DND-41 (cell line): ENCODE measurements at regions not wholly inside any gene's neighbourhood (a gene's known extent, or its start where the extent isn't known, plus 50 kb on each side); places are given as distances from the start of the nearest gene placed in this dataset.

Experiments
- ATAC-seq: fragments of 200-7000 bp; cut with Tn5 transposase; 3 replicates; pipeline ENCODE4 v1.9.1; 2021; ENCODE audit warnings: low read depth; ENCODE audit not compliant: insufficient read depth
- DNase-seq: peaks from one replicate; pipeline ENCODE4 v3.0.0-alpha.2; 2020
- H2AFZ ChIP-seq: 2 replicates; pipeline ENCODE4 v1.6.0; 2012; ENCODE audit warnings: low read depth, low read length
- H3K27ac ChIP-seq: 2 replicates; pipeline ENCODE4 v1.5.1; 2012; ENCODE audit warnings: low read length, inconsistent platforms
- H3K27me3 ChIP-seq: fragments of 200-600 bp; sonication (generic); 2 replicates; pipeline ENCODE4 v1.6.0; 2012; ENCODE audit warnings: low read length, mild to moderate bottlenecking, inconsistent platforms; ENCODE audit not compliant: insufficient read depth, poor library complexity
- H3K36me3 ChIP-seq: 2 replicates; pipeline ENCODE4 v1.5.1; 2012; ENCODE audit warnings: low read length, inconsistent platforms; ENCODE audit not compliant: insufficient read depth
- H3K4me1 ChIP-seq: 2 replicates; pipeline ENCODE4 v1.5.1; 2012; ENCODE audit warnings: mild to moderate bottlenecking, low read length; ENCODE audit not compliant: insufficient read depth
- H3K4me2 ChIP-seq: 2 replicates; pipeline ENCODE4 v1.6.0; 2012; ENCODE audit warnings: mild to moderate bottlenecking, moderate library complexity, low read length, inconsistent platforms; ENCODE audit not compliant: insufficient read depth
- H3K4me3 ChIP-seq, 2 experiments: fragments of 200-600 bp in 1 of 2; shearing (Covaris generic) in 1 of 2; 2 replicates each; pipeline ENCODE4 v1.5.1; 2012 to 2016; ENCODE audit warnings: inconsistent platforms in 2 of 2, low read length in 2 of 2, mild to moderate bottlenecking in 2 of 2, low read depth in 1 of 2, moderate library complexity in 1 of 2
- H3K79me2 ChIP-seq: 2 replicates; pipeline ENCODE4 v1.6.0; 2012; ENCODE audit warnings: low read length, inconsistent platforms; ENCODE audit not compliant: insufficient read depth
- H3K9ac ChIP-seq: 2 replicates; pipeline ENCODE4 v1.6.0; 2012; ENCODE audit warnings: low read depth, mild to moderate bottlenecking, inconsistent platforms, low read length, moderate library complexity
- H3K9me3 ChIP-seq: 2 replicates; pipeline ENCODE4 v1.5.1; 2012; ENCODE audit warnings: low read length, moderate library complexity, mild to moderate bottlenecking, inconsistent platforms; ENCODE audit not compliant: insufficient read depth, severe bottlenecking
- H4K20me1 ChIP-seq: 2 replicates; pipeline ENCODE4 v1.6.0; 2012; ENCODE audit warnings: low read length; ENCODE audit not compliant: insufficient read depth
- CTCF ChIP-seq: IDR thresholded peaks from 2 replicates; pipeline ENCODE4 v1.5.1; 2012; ENCODE audit warnings: borderline replicate concordance, low read length, moderate library complexity, mild to moderate bottlenecking; ENCODE audit not compliant: poor library complexity, severe bottlenecking; ENCODE audit errors: extremely low read depth
- EZH2 ChIP-seq: IDR thresholded peaks from 3 replicates; pipeline ENCODE4 v1.6.1; 2012; ENCODE audit warnings: borderline replicate concordance, low read depth, mild to moderate bottlenecking, moderate library complexity, low read length, inconsistent platforms; ENCODE audit not compliant: severe bottlenecking

GRCh38 chr2:118738524-118739308, 108.7 kb downstream of the EN1 start:
- DNase-seq = no peak

GRCh38 chr2:118738106-118738505, 109.3 kb downstream of the EN1 start:
- ATAC-seq (no peak), DNase-seq (no peak)
- no peaks in the 10 kb centered on the region for H3K4me1 ChIP-seq
- H3K27ac ChIP-seq = no peak overlapping the region
- no peak overlapping the region for H2AFZ ChIP-seq
- no peaks in the 10 kb centered on the region for H3K79me2 ChIP-seq
- no peak overlapping the region for H3K4me3 ChIP-seq
- H3K9me3 ChIP-seq = no peaks in the 10 kb centered on the region
- H3K9ac ChIP-seq = no peak overlapping the region
- peaks cover 2% of the 10 kb centered on the region for H3K27me3 ChIP-seq
- H4K20me1 ChIP-seq = no peaks in the 10 kb centered on the region
- TF ChIP-seq EZH2 (no peak), CTCF (no peak)
- no peaks in the 10 kb centered on the region for H3K36me3 ChIP-seq
- H3K4me2 ChIP-seq = no peak overlapping the region

More at GRCh38 chr2:118738524-118739308, 108.7 kb downstream of the EN1 start:
- no peaks in the 10 kb centered on the region for H3K4me1 ChIP-seq
- H3K4me2 ChIP-seq = no peak overlapping the region
- H3K4me3 ChIP-seq = no peak overlapping the region
- H2AFZ ChIP-seq = no peak overlapping the region
- H3K9me3 ChIP-seq = no peaks in the 10 kb centered on the region
- no peaks in the 10 kb centered on the region for H4K20me1 ChIP-seq
- no peak overlapping the region for H3K9ac ChIP-seq
- H3K36me3 ChIP-seq = no peaks in the 10 kb centered on the region
- no peak overlapping the region for H3K27ac ChIP-seq
- H3K27me3 ChIP-seq = peaks cover 2% of the 10 kb centered on the region
- ATAC-seq = no peak
- no peaks in the 10 kb centered on the region for H3K79me2 ChIP-seq
- TF ChIP-seq CTCF = no peak
- no peak for TF ChIP-seq EZH2

- Histone ChIP-seq H3K4me3 (no peak overlapping the region), H3K4me2 (no peak overlapping the region), H4K20me1 (no peaks in the 10 kb centered on the region), H2AFZ (no peak overlapping the region), H3K27ac (no peak overlapping the region), H3K27me3 (peaks cover 2% of the 10 kb centered on the region), H3K9ac (no peak overlapping the region), H3K79me2 (no peaks in the 10 kb centered on the region), H3K36me3 (no peaks in the 10 kb centered on the region), H3K4me1 (no peaks in the 10 kb centered on the region), H3K9me3 (no peaks in the 10 kb centered on the region)
- DNase-seq (no peak), ATAC-seq (no peak)
- TF ChIP-seq CTCF (no peak), EZH2 (no peak)
Observed at GRCh38 chr2:118737684-118738083, 109.8 kb downstream of the EN1 start.
